NCI-H146 treated with DMSO at 0.1 percent for 48 hours (cell line): ENCODE measurements at regions not wholly inside any gene's neighbourhood (a gene's known extent, or its start where the extent isn't known, plus 50 kb on each side); places are given as distances from the start of the nearest gene placed in this dataset.

Source experiments
- DNase-seq: peaks from one replicate; lab custom pipeline; 2025; ENCODE audit not compliant: unreplicated experiment; lab: John Stamatoyannopoulos, UW

DNA sequence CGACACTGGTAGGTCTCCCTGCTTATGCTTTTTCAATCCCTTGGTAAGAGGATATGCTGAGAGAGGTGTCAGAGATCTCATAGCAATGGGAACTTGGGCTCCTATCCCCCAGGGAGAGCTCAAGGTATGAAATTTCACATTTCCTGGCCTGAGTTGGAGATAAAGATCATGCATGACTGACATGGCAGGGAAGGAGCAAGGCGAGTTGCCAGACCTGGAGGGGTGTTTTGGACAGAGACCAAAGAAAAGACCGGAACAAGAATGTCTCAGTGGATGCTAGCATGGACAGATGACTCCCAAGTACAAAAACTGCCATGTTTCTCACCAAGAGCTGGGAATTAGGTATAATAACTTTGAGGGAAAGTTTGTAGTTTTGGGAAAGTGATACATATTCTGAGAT, 334.1 kb upstream of the B3GALT2 start:
- no peak for DNase-seq

DNA sequence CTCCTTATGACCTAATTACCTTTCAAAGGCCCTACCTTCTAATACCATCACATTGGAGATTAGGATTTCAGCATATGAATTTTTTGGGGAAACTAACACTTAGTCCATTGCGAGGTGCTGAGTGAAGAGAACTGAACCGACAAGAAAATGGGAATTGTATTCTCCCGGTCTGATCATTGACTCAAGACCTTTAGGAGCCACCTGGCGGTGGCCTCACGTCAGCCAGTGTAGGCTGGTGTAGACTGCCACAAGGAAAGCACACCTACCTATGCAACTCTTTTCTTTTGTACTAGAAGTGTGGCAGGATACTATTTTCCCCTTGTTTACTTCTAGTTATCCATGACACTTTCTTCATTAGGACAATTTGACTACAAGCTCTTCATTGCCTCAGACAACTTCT, 333.5 kb upstream of the B3GALT2 start:
- no peak for DNase-seq

DNA sequence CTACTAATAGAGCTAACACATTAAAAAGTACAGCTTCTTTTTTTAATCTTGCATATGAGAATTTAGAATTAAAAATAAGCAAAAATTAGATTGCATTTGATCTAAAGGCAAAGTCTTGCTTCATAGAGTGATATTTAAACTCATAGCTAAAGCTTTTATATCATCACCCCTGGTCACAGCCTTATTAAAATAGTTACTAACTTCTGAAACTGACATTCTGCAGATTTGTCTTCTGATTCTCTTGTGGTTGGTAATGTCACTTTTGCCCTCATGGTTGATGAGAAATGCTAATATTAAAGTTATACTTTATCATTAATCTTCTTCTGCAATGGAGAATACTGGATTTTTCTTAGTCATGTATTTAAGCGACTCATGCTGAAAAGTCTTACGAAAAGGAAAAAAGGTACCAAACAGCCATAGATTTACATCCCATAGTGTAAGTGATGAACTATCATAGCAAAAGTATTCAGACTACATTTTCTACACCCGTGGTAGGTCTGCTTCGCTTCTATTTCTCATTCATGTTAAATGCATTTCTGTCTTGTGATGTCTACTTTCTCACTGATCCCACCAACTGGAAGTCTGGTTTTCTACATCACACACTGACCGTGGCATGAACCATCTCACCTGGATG, 330.5 kb upstream of the B3GALT2 start:
- DNase-seq = no peak

DNA sequence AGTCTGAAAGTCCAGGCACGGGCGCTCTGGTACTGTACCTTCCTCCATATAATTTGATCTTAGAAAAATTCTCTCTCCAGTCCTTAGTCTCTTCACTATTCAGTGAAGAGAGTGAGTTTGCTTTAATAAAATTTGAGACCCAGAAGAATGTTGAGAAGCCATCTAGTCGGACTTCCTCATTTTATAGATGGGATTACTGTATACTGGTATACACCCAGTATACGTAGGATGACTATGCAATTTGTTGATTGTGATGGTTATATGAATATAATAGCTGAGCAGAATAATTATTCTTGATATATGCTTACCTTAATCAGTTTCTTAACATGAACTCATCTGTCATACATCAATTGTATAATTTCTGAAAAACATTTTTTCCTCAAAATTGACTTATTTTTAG, 328.0 kb upstream of the B3GALT2 start:
- DNase-seq = no peak

DNA sequence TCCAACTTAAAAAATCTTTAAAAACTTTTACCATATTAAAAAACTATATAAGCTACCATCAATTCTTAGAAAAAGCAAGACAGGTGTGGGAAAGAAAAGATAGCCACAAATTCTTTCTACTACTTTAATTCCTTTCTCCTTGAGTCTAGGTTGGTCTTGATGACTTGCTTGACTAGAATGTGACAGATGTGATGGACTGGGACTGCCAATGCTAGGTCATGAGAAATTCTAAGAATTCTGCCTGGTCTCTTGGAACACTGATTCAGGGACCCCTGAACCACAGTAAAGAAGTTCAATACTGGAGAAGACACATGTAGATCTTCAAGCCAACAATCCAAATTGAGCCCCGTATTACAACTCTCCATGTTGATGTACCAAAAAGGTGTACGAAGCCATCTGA, 326.6 kb upstream of the B3GALT2 start:
- DNase-seq = no peak

DNA sequence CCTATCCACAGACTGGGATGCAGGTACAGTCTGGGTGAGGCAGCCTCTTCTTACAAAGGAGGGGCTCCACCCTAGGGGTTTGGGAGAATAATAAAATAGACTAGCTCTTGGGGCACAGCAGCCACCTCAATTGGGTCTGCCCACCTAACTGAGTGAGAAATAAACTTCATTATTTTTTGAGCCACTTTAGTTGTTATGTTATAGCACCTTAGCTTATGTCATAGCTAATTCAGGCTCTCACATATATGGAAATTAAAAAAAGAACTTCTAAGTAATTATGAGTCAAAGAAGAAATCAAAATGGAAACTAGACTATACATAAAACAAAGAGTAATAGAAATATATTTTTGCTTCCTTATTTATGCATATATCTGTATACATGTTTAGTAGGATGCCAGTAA, 318.5 kb upstream of the B3GALT2 start:
- no peak for DNase-seq

DNA sequence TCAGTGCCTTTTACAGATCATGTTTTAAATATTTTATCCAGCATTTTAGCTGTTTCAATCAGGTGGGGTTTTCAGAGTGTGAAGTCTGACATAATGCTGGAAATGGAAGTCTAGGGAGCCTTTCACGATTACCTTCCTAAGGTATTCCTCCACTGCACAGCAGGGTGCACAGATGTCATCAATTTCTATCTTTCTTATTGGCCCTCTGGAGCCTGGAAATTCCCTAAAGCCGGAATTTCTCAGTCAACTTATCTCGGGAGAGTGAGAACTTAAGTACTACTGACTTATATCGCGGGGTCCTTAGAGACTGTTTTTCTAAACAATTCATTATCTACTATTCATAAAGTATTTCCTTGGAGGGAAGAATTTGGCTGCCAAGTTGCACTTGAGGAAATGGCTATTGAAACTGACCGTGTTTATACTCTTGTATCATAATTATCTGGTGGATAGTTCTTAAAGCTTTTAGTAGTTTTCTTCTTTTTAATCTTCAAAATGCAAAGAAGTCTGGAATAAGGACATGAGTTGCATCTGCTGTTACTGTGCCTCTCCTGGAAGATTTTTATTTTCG, 311.8 kb upstream of the B3GALT2 start:
- no peak for DNase-seq

DNA sequence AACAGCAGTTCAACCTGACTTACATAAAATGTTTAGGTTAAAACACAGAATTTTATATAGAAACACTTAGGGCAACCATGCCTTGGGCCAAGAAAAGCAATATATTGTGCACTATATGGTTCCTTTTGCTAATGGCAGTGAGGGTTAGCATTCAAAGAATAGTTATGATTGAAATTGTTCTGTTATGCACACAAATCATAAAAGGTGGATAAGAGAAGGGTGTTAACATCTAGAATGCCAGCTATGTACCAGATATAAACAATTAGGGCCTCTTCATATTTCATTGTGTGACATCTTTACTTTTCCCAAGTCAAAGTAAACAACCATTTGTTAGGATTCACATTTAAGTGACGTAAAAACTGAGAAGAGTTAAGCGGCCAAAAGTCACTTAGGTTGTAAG, 308.0 kb upstream of the B3GALT2 start:
- no peak for DNase-seq

DNA sequence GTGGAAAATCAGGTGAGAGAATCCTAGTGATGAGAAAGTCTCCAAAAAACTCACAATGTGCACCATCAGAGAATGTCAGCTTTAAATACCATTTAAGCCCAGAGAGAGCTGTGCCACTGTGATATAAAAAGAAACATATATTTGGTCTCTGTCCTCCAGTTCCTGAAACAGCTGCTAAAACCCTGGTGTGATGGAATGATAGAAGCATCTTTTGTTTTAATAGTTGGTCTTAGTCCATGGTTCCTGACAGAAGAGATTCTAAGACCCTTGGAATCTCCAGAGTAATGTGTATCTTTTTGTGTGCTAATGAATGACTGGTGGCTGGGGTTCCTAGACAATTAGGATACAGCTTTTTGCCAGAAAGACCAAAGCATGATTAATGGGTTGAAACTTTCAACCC, 302.8 kb upstream of the B3GALT2 start:
- DNase-seq = no peak

DNA sequence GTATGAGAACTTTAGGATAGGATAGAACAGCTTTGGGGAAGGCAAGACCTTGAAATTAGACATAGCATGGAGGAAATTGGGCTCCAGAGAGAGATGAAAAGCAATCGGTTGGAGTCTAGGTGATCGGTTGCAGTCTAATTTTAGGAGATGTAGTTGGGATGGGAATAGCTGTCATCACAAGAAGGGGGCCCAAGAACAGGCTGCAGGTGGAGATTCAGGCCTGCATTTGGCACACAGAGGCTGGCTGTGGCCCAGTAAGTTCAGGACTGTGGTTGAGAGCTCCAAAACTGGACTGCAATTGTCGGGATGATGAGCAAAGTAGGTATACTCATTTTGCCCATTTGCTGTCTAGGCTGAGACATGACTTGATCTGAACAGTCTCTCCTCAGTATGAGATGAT, 301.3 kb upstream of the B3GALT2 start:
- DNase-seq = no peak

DNA sequence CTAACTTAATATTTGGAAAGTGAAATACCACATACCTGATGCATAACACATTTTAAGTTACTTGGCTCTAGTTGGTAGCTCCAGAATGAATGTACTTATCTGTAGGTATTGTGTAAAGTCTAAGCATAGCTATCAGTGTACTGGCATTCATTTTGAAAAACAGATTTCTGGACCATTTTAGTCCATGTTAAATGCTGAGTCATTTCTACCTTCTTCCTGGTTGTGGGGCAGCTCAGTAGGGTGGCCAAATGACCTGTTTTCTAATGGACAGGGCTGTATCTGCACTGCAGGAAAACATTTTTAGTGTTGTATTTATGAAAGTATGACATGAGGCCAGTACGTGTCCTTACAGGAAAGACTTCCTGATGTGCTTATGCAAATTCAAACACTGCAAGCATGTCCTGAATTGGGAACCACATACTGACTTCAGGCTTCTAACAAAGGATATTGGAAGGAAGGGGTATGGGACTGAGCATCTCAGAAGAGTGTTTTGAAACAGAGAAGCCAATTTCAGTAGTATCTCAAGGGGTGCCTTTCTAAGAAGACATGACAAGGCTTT, 300.3 kb upstream of the B3GALT2 start:
- no peak for DNase-seq

DNA sequence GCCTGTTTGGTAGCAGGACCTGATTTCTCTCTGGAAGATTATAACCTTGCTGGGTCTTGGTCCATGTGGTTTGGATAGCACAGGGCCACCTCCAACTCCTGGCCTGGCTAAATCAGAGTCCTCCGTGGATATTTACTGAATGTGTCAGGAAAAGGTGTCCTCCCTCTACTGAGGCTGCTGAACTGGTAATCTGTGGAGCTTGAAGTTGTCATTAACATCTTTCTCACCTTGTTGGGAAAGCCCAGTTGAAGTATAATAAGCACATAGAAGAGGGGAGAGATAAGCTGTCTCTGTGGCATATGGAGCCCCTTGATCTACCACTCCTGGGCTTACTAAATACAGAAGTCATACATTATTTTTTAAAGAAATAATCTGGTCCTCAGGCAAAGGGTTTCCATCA, 294.3 kb upstream of the B3GALT2 start:
- DNase-seq = no peak

DNA sequence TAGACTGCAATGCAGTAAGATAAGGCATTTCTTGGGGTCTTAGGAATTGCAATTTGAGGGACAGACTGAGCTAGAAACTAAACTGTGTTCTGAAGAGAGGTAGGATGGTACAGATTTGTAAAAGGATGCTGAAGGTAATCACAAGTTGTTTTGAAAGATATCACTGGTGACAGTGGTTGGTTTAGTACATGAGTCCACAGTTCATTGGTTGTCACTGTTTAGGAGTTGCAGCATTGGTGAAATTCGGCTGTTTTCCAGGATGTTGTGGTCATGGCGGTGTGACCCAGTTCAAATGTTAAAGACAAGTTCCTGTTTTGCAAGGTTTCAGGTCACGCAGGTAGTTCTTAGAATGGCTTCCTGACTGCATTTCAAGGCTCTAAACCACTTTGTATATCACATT, 292.8 kb upstream of the B3GALT2 start:
- no peak for DNase-seq

DNA sequence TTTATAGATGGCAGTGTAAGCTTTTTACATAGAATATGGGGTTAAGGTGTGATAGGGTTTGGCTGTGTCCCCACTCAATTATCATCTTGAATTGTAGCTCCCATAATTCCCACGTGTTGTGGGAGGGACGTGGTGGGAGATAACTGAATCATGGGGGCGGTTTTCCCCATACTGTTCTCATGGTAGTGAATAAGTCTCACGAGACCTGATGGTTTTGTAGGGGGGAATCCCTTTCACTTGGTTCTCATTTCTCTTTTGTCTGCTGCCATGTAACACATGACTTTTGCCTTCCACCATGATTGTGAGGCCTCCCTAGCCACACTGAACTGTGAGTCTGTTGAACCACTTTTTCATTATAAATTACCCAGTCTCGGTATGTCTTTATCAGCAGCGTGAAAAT, 290.3 kb upstream of the B3GALT2 start:
- no peak for DNase-seq

DNA sequence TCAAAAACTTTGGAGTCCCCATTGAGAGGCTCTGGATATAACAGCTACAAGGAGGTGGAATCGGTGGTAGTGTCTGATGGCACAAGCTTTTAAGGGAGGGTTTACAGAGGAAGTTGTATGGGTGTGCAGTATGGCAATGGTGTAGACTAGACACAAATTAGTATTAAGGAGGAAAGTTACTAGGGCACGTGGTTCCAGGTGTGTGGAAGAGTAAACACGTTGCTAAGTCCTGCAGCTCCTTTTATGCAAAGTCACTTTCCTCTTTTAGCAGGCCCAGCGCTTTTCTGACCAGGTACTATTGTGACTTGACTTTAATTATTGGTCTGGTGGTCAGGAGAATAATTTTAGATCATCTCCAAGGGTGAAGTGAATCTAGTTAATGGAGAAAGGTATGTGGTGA, 287.5 kb upstream of the B3GALT2 start:
- no peak for DNase-seq

DNA sequence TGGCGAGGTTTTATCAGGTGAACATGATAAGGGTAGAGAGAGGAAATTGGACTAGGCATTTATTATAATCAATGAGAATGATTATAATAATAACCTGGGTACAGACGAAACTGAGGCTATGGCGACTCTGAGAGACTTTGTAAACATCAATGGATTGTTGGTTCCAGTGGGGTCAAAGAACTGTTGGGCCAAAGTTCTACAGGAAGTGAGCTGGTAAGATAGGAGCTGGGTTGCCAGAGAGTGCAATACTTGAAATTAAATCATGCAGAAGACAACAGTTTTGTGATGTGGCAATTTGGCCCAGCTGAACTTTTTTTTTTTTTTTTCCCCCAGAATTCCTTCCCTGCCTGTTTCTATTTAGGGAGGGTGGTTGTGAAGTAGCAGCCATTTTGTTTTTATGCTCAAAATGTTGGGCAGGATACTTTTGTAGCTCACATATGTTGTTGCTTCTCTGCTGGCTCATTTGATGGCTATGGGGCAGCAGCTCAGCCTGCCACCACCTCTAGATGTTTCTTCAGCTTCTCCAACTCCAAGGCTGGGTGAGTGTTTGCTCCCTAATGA, 286.5 kb upstream of the B3GALT2 start:
- no peak for DNase-seq

DNA sequence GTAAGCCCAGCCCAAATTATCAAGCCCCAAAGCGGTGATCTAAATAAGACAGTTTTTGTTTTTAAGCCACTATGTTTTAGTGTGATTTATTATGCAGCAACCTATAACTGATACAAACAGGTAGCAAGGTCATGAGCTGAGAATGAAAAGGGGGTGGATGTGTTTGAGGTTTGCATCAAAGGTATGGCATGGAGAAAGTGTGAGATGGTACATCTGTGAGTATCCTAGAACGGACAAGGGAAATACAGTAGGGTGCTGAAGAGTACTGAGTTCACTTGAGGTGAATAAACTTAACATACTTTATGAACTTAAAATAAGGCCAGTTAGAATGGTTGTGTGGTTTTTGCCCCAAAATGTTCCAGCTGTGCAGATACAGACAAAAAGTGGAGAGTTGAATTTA, 286.0 kb upstream of the B3GALT2 start:
- DNase-seq = no peak

DNA sequence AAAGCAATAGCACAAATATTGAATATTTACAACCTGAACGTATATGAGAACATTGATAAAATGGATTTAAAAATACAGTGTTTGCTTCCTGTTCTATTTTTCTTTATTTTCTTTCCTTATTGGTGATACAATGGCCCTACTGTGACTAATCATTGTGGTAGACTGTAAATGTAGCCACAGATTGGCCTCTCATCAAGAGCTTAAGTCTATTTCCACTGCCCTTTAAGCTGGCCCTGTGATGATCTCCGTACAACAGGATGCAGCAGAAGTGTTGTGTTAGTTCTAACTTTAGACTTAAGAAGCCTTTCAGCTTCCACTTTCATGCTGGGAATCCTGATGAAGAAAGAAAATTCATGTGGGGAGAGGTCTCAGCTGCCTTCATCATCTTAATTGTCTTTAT, 285.6 kb upstream of the B3GALT2 start:
- no peak for DNase-seq

DNA sequence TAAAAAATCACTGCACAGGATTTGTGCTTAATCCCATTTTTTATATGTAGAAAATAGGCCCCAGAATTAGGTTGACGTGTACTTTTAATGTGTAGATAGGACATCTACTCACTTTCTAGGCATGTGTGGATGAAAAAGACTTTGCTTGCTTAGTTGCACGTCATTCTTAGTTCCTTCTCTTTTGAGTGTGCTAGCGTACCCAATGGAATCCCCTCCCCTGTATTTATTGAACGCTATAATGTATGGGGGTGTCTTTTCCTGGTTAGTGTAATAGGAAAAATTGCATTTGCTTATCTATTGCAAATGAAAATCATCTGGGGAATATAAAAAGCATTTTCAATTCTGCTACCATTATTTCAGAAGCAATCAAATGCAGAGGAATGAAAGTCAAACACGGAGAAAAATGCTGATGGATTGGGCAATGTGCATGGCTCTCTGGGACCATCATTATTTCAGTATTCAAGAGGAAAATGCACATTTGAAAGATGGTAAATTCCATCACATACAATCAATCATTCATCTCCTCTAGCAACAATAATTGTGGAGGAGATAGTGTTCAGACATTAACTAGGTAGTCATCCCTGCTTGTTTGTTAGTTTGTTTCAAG, 277.0 kb upstream of the B3GALT2 start:
- no peak for DNase-seq

DNA sequence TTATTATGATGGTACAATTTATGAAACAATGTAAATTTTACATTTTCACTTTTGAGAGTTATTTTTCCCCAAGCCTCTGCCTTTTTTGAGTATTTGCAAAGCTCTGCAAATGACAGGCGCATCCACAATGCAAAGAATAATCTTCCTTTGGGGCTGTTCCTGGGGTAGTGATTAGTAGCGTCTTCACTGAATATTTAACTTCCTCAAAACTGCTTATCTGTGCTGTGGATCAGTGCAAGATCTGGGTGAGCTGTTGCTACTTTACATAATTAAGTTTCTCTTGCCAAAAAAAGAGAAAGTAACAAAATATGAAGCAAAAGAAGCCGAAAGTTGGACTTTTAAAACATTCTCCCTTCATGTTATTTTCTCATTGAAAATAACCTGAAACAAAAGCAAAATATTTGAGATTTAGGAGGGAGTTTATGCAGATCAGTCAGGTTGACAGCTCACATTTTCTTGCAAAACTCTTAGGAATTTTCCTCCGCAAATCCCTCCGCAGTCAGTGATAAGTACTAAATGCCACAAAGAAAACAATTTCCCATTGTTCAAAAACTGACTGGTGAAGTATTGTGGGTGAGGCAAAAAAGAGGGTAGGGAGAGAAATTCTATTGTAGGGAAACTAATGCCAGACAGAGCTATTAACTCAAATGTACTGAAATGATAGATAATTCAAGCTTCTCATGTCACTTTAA, 276.4 kb upstream of the B3GALT2 start:
- DNase-seq = no peak

DNA sequence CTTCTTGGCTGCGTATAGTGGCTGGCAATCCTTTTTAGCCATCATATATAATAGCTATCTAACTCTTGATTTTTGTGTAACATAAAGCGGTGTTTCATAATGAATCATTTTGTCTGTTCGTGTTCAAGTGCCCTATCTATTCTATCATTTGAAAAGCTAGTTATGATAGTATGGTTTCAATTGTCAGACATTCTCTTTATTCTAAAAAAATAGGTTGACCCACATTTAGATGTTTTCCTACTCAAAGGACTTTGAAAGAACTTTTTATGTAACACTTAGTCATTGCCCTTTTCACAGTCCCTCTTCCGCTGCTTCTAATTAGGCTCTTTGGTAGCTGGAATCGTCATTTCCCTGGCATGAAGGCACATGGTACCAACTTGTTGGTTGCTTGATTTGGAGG, 272.2 kb upstream of the B3GALT2 start:
- no peak for DNase-seq

DNA sequence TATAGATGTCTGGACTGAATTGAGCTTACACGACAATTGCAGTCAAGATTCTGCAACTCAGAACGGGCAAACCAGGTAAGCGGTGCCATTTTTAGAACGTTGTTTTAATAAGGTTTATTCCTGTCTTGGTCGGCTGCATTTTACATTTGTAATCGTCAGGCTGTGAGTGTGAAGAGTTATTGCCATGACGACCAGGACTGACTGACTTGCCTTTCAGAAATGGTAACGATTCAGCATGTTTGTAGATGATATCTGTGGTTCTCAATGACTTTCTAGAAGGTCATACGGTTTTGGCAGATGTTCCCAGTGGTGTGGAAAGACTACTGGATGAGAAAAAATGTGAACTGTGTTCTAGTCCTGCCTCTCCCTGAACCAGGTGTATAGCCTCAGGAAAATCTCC, 271.3 kb upstream of the B3GALT2 start:
- no peak for DNase-seq
